ENCODE measurements at regions not wholly inside any gene's neighbourhood (a gene's known extent, or its start where the extent isn't known, plus 50 kb on each side); places are given as distances from the start of the nearest gene placed in this dataset.

DNA sequence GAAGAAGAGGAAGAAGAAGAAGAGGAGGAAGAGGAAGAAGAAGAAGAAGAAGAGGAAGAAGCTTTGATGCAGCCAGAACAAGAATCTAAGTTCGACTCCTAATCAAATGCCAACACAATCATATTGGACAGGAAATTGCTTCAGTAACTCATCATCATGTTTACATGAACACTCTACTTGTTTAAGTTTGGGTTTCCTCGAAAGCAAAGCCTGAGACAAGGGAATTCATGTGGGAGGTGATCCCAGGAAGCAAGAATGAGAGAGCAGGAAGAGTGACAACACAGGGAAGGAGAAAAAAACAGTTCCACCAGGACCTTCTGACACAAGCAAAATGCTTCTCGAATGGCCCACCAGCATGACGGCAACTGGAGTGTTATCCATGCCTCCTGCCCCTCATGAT lies 279.0 kb downstream of the PMP22 start:
- TF ChIP-seq FOXM1 (IDR thresholded peaks at IDR 0.05; ENCODE audit: borderline replicate concordance, low read depth) (no peak), CREB1 (IDR thresholded peaks at IDR 0.05; ENCODE audit: low read depth) (no peak), EGR1 (IDR thresholded peaks at IDR 0.05) (no peak), TEAD4 (IDR thresholded peaks at IDR 0.05) (no peak), ZBTB7A (IDR thresholded peaks at IDR 0.05; ENCODE audit: low read depth) (no peak), RAD21 (IDR thresholded peaks at IDR 0.05; ENCODE audit: low read depth) (no peak), TCF12 (IDR thresholded peaks at IDR 0.05; ENCODE audit: low read depth) (no peak), CEBPB (IDR thresholded peaks at IDR 0.05) (no peak), YY1 (IDR thresholded peaks at IDR 0.05; ENCODE audit: low read depth) (no peak), EP300 (IDR thresholded peaks at IDR 0.05; ENCODE audit: borderline replicate concordance) (no peak)
- TF ChIP-seq, protein P1, sequence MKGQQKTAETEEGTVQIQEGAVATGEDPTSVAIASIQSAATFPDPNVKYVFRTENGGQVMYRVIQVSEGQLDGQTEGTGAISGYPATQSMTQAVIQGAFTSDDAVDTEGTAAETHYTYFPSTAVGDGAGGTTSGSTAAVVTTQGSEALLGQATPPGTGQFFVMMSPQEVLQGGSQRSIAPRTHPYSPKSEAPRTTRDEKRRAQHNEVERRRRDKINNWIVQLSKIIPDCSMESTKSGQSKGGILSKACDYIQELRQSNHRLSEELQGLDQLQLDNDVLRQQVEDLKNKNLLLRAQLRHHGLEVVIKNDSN (IDR thresholded peaks at IDR 0.05), result no peak
- TF ChIP-seq, protein P2, sequence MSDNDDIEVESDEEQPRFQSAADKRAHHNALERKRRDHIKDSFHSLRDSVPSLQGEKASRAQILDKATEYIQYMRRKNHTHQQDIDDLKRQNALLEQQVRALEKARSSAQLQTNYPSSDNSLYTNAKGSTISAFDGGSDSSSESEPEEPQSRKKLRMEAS (IDR thresholded peaks at IDR 0.05), result no peak
- TF ChIP-seq, protein P3, sequence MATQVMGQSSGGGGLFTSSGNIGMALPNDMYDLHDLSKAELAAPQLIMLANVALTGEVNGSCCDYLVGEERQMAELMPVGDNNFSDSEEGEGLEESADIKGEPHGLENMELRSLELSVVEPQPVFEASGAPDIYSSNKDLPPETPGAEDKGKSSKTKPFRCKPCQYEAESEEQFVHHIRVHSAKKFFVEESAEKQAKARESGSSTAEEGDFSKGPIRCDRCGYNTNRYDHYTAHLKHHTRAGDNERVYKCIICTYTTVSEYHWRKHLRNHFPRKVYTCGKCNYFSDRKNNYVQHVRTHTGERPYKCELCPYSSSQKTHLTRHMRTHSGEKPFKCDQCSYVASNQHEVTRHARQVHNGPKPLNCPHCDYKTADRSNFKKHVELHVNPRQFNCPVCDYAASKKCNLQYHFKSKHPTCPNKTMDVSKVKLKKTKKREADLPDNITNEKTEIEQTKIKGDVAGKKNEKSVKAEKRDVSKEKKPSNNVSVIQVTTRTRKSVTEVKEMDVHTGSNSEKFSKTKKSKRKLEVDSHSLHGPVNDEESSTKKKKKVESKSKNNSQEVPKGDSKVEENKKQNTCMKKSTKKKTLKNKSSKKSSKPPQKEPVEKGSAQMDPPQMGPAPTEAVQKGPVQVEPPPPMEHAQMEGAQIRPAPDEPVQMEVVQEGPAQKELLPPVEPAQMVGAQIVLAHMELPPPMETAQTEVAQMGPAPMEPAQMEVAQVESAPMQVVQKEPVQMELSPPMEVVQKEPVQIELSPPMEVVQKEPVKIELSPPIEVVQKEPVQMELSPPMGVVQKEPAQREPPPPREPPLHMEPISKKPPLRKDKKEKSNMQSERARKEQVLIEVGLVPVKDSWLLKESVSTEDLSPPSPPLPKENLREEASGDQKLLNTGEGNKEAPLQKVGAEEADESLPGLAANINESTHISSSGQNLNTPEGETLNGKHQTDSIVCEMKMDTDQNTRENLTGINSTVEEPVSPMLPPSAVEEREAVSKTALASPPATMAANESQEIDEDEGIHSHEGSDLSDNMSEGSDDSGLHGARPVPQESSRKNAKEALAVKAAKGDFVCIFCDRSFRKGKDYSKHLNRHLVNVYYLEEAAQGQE (IDR thresholded peaks at IDR 0.05; ENCODE audit: low read depth), result no peak

DNA sequence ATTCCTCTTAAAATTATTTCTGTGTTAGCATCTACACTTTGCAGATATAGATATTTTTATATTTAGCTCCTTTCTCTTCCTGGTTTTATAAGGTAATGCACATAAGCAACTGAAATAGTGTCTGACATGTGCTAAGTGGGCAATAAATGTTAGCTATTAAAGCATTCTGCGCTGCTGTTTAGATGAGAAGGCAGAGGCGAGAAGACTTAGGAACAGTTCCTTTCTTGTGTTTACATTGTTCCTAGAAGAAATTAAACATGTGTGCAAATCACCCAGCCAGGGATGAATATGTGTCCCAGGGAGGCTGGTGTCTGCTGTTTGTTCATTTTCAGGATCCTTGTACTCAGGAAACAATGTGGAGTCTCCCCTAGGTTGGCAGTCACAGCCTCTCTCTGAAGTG lies 292.3 kb downstream of the PMP22 start:
- TF ChIP-seq CEBPB (IDR thresholded peaks at IDR 0.05) (no peak), TAF1 (IDR thresholded peaks at IDR 0.05; ENCODE audit: low read depth) (no peak), TCF12 (IDR thresholded peaks at IDR 0.05; ENCODE audit: low read depth) (no peak), ZBTB7A (IDR thresholded peaks at IDR 0.05; ENCODE audit: low read depth) (no peak), RAD21 (IDR thresholded peaks at IDR 0.05; ENCODE audit: low read depth) (no peak), YY1 (IDR thresholded peaks at IDR 0.05; ENCODE audit: low read depth) (no peak), CREB1 (IDR thresholded peaks at IDR 0.05; ENCODE audit: low read depth) (no peak), EP300 (IDR thresholded peaks at IDR 0.05; ENCODE audit: borderline replicate concordance) (no peak), FOXM1 (IDR thresholded peaks at IDR 0.05; ENCODE audit: borderline replicate concordance, low read depth) (no peak), NFIC (IDR thresholded peaks at IDR 0.05) (no peak)
- TF ChIP-seq, protein P1 (IDR thresholded peaks at IDR 0.05), result no peak
- TF ChIP-seq, protein P2 (IDR thresholded peaks at IDR 0.05), result no peak
- TF ChIP-seq, protein P3 (IDR thresholded peaks at IDR 0.05; ENCODE audit: low read depth), result no peak

DNA sequence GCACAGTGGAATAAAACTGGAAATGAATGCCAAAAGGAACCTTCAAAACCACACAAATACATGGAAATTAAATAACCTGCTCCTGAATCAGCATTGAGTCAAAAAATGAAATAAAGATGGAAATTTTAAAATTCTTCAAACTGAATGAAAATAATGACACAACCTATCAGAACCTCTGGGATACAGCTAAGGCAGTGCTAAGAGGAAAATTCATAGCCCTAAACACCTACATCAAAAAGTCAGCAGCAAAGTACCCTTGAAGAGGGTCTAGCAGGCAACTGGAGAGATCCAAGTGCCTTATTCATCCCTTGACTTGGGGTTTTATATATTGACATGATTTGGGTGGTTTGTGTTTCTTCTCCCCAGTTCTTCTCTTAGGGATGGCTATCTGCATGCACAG lies 294.1 kb downstream of the PMP22 start:
- TF ChIP-seq CEBPB (IDR thresholded peaks at IDR 0.05) (no peak), TEAD4 (IDR thresholded peaks at IDR 0.05) (no peak), CREB1 (IDR thresholded peaks at IDR 0.05; ENCODE audit: low read depth) (no peak)
- TF ChIP-seq, protein P2 (IDR thresholded peaks at IDR 0.05), result no peak
- TF ChIP-seq, protein P3 (IDR thresholded peaks at IDR 0.05; ENCODE audit: low read depth), result no peak

DNA sequence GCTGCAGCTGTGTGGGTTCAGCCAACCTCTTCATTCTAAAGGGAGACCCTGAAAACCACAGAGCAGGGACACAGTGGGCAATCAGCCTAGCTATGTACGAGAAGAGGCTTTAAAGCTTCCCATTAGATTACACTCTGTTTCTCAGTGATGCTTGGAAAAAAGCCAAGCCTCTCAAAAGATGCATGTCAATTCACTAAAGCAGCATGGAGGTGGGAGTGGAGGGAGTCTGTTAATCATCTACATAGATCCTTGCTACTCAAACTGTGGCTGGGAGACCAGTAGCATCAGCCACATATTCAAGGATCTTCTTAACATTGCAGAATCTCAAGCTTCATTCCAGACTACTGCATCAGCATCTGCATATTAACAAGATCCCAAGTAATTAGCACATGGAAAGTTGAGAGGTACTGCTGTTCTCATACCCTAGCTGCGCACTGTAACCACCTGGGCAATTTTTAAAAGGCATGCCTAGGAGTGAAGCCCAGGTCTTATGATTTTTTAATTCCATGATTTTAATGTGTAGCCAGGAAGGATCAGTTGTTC lies 305.9 kb downstream of the PMP22 start:
- no peak for TF ChIP-seq YY1 (IDR thresholded peaks at IDR 0.05; ENCODE audit: low read depth)
- TF ChIP-seq CREB1 (IDR thresholded peaks at IDR 0.05; ENCODE audit: low read depth), result no peak
- no peak for TF ChIP-seq EGR1 (IDR thresholded peaks at IDR 0.05)
- TF ChIP-seq TAF1 (IDR thresholded peaks at IDR 0.05; ENCODE audit: low read depth), result no peak
- TF ChIP-seq, protein P3 (IDR thresholded peaks at IDR 0.05; ENCODE audit: low read depth), result no peak
- no peak for TF ChIP-seq EP300 (IDR thresholded peaks at IDR 0.05; ENCODE audit: borderline replicate concordance)
- no peak for TF ChIP-seq RAD21 (IDR thresholded peaks at IDR 0.05; ENCODE audit: low read depth)
- TF ChIP-seq ZBTB7A (IDR thresholded peaks at IDR 0.05; ENCODE audit: low read depth), result no peak
- no peak for TF ChIP-seq NFIC (IDR thresholded peaks at IDR 0.05)
- TF ChIP-seq FOXM1 (IDR thresholded peaks at IDR 0.05; ENCODE audit: borderline replicate concordance, low read depth), result no peak
- TF ChIP-seq, protein P1 (IDR thresholded peaks at IDR 0.05), result no peak
- TF ChIP-seq, protein P2 (IDR thresholded peaks at IDR 0.05), result no peak
- TF ChIP-seq TEAD4 (IDR thresholded peaks at IDR 0.05), result no peak
- TF ChIP-seq TCF12 (IDR thresholded peaks at IDR 0.05; ENCODE audit: low read depth), result no peak
- TF ChIP-seq CEBPB (IDR thresholded peaks at IDR 0.05), result no peak

All from Ishikawa (cell line).